RPMI8226 (cell line): ENCODE measurements at regions not wholly inside any gene's neighbourhood (a gene's known extent, or its start where the extent isn't known, plus 50 kb on each side); places are given as distances from the start of the nearest gene placed in this dataset.
"Not testable (repeated sequence)": the region's sequence is repeated elsewhere in the genome, so short reads cannot be mapped to it uniquely, and the experiment has no call there.

Experiments used
- DNase-seq: peaks from one replicate; pipeline ENCODE4 v3.0.0-alpha.2; 2015

GRCh38 chr5:133881576-133882388, 86.6 kb downstream of the C5orf15 start:
- peak; percentile 94 for DNase-seq

- DNase-seq, result no peak
These were observed 90.2 kb downstream of the C5orf15 start for GRCh38 chr5:133878236-133878555.

- no peak for DNase-seq
These were observed 90.8 kb downstream of the C5orf15 start for GRCh38 chr5:133877351-133878235.

- no peak for DNase-seq
These were observed 92.2 kb downstream of the C5orf15 start for GRCh38 chr5:133876266-133876665.

- DNase-seq, result no peak
These were observed 93.2 kb downstream of the C5orf15 start for GRCh38 chr5:133875179-133875578.

- DNase-seq, result no peak
These were observed 95.0 kb downstream of the C5orf15 start for GRCh38 chr5:133873449-133873848.

- peak; percentile 84 for DNase-seq
These were observed 97.8 kb downstream of the C5orf15 start for GRCh38 chr5:133870661-133871060.

- no peak for DNase-seq
These were observed 98.7 kb downstream of the C5orf15 start for GRCh38 chr5:133869519-133870335.

- DNase-seq, result peak; percentile 82
These were observed 99.4 kb downstream of the C5orf15 start for GRCh38 chr5:133868946-133869518.

- no peak for DNase-seq
These were observed 100.4 kb downstream of the C5orf15 start for GRCh38 chr5:133867851-133868545.

GRCh38 chr5:133867341-133867740, 101.1 kb downstream of the C5orf15 start:
- DNase-seq, result no peak

GRCh38 chr5:133866903-133867245, 101.6 kb downstream of the C5orf15 start:
- DNase-seq, result no peak

GRCh38 chr5:133866160-133866902, 102.1 kb downstream of the C5orf15 start:
- DNase-seq, result no peak

GRCh38 chr5:133865113-133865512, 103.3 kb downstream of the C5orf15 start:
- DNase-seq, result no peak

GRCh38 chr5:133864711-133865110, 103.7 kb downstream of the C5orf15 start:
- DNase-seq, result no peak

- peak; percentile 39 for DNase-seq
These were observed 104.4 kb downstream of the C5orf15 start for GRCh38 chr5:133863857-133864585.

GRCh38 chr5:133861161-133861737, 107.2 kb downstream of the C5orf15 start:
- peak; percentile 54 for DNase-seq

- DNase-seq, result no peak
These were observed 109.4 kb downstream of the C5orf15 start for GRCh38 chr5:133859073-133859472.

- not testable (repeated sequence) for DNase-seq
These were observed 110.7 kb downstream of the C5orf15 start for GRCh38 chr5:133857595-133858313.

- DNase-seq, result no peak
These were observed 113.9 kb downstream of the C5orf15 start for GRCh38 chr5:133854554-133854953.
